WERI-Rb-1 (cell line): ENCODE measurements at regions not wholly inside any gene's neighbourhood (a gene's known extent, or its start where the extent isn't known, plus 50 kb on each side); places are given as distances from the start of the nearest gene placed in this dataset.

Experiments used
- DNase-seq: peaks from one replicate; pipeline ENCODE4 v3.0.0-alpha.2; 2020
- H3K27ac ChIP-seq: fragments of 250-450 bp; sonication (Bioruptor Pico); 2 replicates; pipeline ENCODE4 v1.5.1; 2020; ENCODE audit warnings: mild to moderate bottlenecking, moderate library complexity
- H3K27me3 ChIP-seq: fragments of 250-450 bp; sonication (Bioruptor Pico); 2 replicates; pipeline ENCODE4 v1.5.1; 2021; ENCODE audit warnings: mild to moderate bottlenecking, low read depth, moderate library complexity; ENCODE audit not compliant: insufficient read depth, severe bottlenecking
- H3K36me3 ChIP-seq: fragments of 250-450 bp; sonication (Bioruptor Pico); 2 replicates; pipeline ENCODE4 v1.5.1; 2020; ENCODE audit warnings: mild to moderate bottlenecking, moderate library complexity
- H3K4me3 ChIP-seq: 2 replicates; pipeline ENCODE4 v1.5.1; 2011; ENCODE audit warnings: low read depth, mild to moderate bottlenecking, control low read depth, low read length
- H3K9me3 ChIP-seq: fragments of 250-450 bp; sonication (Bioruptor Pico); 2 replicates; pipeline ENCODE4 v1.5.1; 2021; ENCODE audit warnings: mild to moderate bottlenecking, moderate library complexity; ENCODE audit not compliant: severe bottlenecking
- CTCF ChIP-seq: IDR thresholded peaks from 2 replicates; pipeline ENCODE4 v1.5.1; 2011; ENCODE audit warnings: low read depth, mild to moderate bottlenecking, control low read depth, inconsistent platforms, low read length

- no peak for TF ChIP-seq CTCF
- H3K27ac ChIP-seq = no peak overlapping the region
- DNase-seq = no peak
Measured at GRCh38 chr5:148926207-148926606, 99.8 kb downstream of the ADRB2 start.

GRCh38 chr5:148927307-148927946 lies 101.0 kb downstream of the ADRB2 start:
- Histone ChIP-seq H3K27me3 (peaks cover 50% of the 10 kb centered on the region), H3K36me3 (no peaks in the 10 kb centered on the region), H3K4me3 (no peak overlapping the region), H3K27ac (no peak overlapping the region), H3K9me3 (no peaks in the 10 kb centered on the region)
- DNase-seq = no peak
- TF ChIP-seq CTCF = no peak

More at GRCh38 chr5:148926207-148926606, 99.8 kb downstream of the ADRB2 start:
- no peaks in the 10 kb centered on the region for H3K36me3 ChIP-seq
- no peak overlapping the region for H3K4me3 ChIP-seq
- H3K9me3 ChIP-seq = no peaks in the 10 kb centered on the region
- peaks cover 48% of the 10 kb centered on the region for H3K27me3 ChIP-seq

- no peaks in the 10 kb centered on the region for H3K9me3 ChIP-seq
- no peak for DNase-seq
- H3K27me3 ChIP-seq = peaks cover 57% of the 10 kb centered on the region
- H3K36me3 ChIP-seq = no peaks in the 10 kb centered on the region
- H3K27ac ChIP-seq = no peak overlapping the region
- no peak for TF ChIP-seq CTCF
- no peak overlapping the region for H3K4me3 ChIP-seq
Measured at GRCh38 chr5:148928141-148928540, 101.7 kb downstream of the ADRB2 start.

- H3K27me3 ChIP-seq = peaks cover 63% of the 10 kb centered on the region
- no peak overlapping the region for H3K27ac ChIP-seq
- TF ChIP-seq CTCF = no peak
- no peak for DNase-seq
- no peaks in the 10 kb centered on the region for H3K9me3 ChIP-seq
- H3K4me3 ChIP-seq = no peak overlapping the region
- no peaks in the 10 kb centered on the region for H3K36me3 ChIP-seq
Measured at GRCh38 chr5:148931453-148932057, 105.1 kb downstream of the ADRB2 start.

- peaks cover 65% of the 10 kb centered on the region for H3K27me3 ChIP-seq
- H3K4me3 ChIP-seq = no peak overlapping the region
Measured at GRCh38 chr5:148932355-148932935, 106.0 kb downstream of the ADRB2 start.

More at GRCh38 chr5:148932355-148932935, 106.0 kb downstream of the ADRB2 start:
- DNase-seq = no peak
- no peak for TF ChIP-seq CTCF
- H3K27ac ChIP-seq = no peak overlapping the region
- no peaks in the 10 kb centered on the region for H3K36me3 ChIP-seq
- no peaks in the 10 kb centered on the region for H3K9me3 ChIP-seq
